Uterus (tissue), 2 donors: ENCODE measurements at regions not wholly inside any gene's neighbourhood (a gene's known extent, or its start where the extent isn't known, plus 50 kb on each side); places are given as distances from the start of the nearest gene placed in this dataset.

Experiments
- CTCF ChIP-seq, 4 experiments: fragments of 200-600 bp in 2 of 4; fragments of 450-650 bp in 2 of 4; sonication (generic) in 2 of 4; IDR thresholded peaks; one replicate each; pipeline ENCODE4 v1.5.1; 2016 to 2019; ENCODE audit warnings: antibody characterized with exemption in 4 of 4, mild to moderate bottlenecking in 2 of 4, moderate library complexity in 1 of 4
- POLR2A ChIP-seq, 2 donors: fragments of 450-650 bp; IDR thresholded peaks; one replicate each; pipeline ENCODE4 v1.6.1; 2016; ENCODE audit warnings: antibody characterized with exemption in 2 of 2, mild to moderate bottlenecking in 1 of 2, moderate library complexity in 1 of 2

- TF ChIP-seq POLR2A (IDR thresholded peaks at IDR 0.05) (no peak), CTCF (IDR thresholded peaks at IDR 0.05) (no peak)
Observed at GRCh38 chr5:107012371-107012770, 658.4 kb downstream of the EFNA5 start.
